Activated CD4-positive, alpha-beta T cell treated with anti-CD3 and anti-CD28 coated beads for 1 hour (primary cell): ENCODE measurements at regions not wholly inside any gene's neighbourhood (a gene's known extent, or its start where the extent isn't known, plus 50 kb on each side); places are given as distances from the start of the nearest gene placed in this dataset.

Source experiments
- DNase-seq: peaks from one replicate; pipeline ENCODE4 v3.0.0-alpha.2; 2020

GRCh38 chr2:144707736-144708326 lies 187.9 kb upstream of the ZEB2 start:
- no peak for DNase-seq

- no peak for DNase-seq
These were observed 186.7 kb upstream of the ZEB2 start for GRCh38 chr2:144706647-144707046.

- no peak for DNase-seq
These were observed 185.7 kb upstream of the ZEB2 start for GRCh38 chr2:144705328-144706245.

- no peak for DNase-seq
These were observed 184.8 kb upstream of the ZEB2 start for GRCh38 chr2:144704709-144705095.

GRCh38 chr2:144703852-144704708 lies 184.2 kb upstream of the ZEB2 start:
- no peak for DNase-seq

GRCh38 chr2:144702051-144702450 lies 182.1 kb upstream of the ZEB2 start:
- no peak for DNase-seq

- no peak for DNase-seq
These were observed 181.3 kb upstream of the ZEB2 start for GRCh38 chr2:144701259-144701658.

GRCh38 chr2:144698156-144698555 lies 178.2 kb upstream of the ZEB2 start:
- no peak for DNase-seq

- no peak for DNase-seq
These were observed 175.7 kb upstream of the ZEB2 start for GRCh38 chr2:144695657-144696056.

- no peak for DNase-seq
These were observed 174.5 kb upstream of the ZEB2 start for GRCh38 chr2:144694456-144694855.

GRCh38 chr2:144693179-144693578 lies 173.3 kb upstream of the ZEB2 start:
- no peak for DNase-seq

GRCh38 chr2:144692661-144693060 lies 172.7 kb upstream of the ZEB2 start:
- no peak for DNase-seq

GRCh38 chr2:144690771-144691170 lies 170.9 kb upstream of the ZEB2 start:
- DNase-seq: no peak

GRCh38 chr2:144686518-144687215 lies 166.7 kb upstream of the ZEB2 start:
- DNase-seq: no peak

- DNase-seq: no peak
These were observed 164.0 kb upstream of the ZEB2 start for GRCh38 chr2:144683966-144684365.

GRCh38 chr2:144683107-144683753 lies 163.3 kb upstream of the ZEB2 start:
- DNase-seq: no peak

- no peak for DNase-seq
These were observed 162.3 kb upstream of the ZEB2 start for GRCh38 chr2:144682248-144682647.

- DNase-seq: no peak
These were observed 161.5 kb upstream of the ZEB2 start for GRCh38 chr2:144681389-144681788.

GRCh38 chr2:144679942-144680341 lies 160.0 kb upstream of the ZEB2 start:
- no peak for DNase-seq

- no peak for DNase-seq
These were observed 158.8 kb upstream of the ZEB2 start for GRCh38 chr2:144678736-144679135.

GRCh38 chr2:144675731-144676130 lies 155.8 kb upstream of the ZEB2 start:
- no peak for DNase-seq

- DNase-seq: no peak
These were observed 155.4 kb upstream of the ZEB2 start for GRCh38 chr2:144675331-144675730.
